Neural progenitor cell (in vitro differentiated cells): ENCODE measurements at regions not wholly inside any gene's neighbourhood (a gene's known extent, or its start where the extent isn't known, plus 50 kb on each side); places are given as distances from the start of the nearest gene placed in this dataset.

Source experiments
- DNase-seq: peaks from one replicate; pipeline ENCODE4 v3.0.0-alpha.2; 2016; ENCODE audit warnings: low spot score
- H2AFZ ChIP-seq: fragments of 200-600 bp; sonication (generic); replicated peaks from 2 replicates; pipeline ENCODE4 v1.6.1; 2016; ENCODE audit warnings: antibody characterized with exemption
- H3F3A ChIP-seq: fragments of 200-600 bp; sonication (generic); 2 replicates; pipeline ENCODE4 v1.6.1; 2016; ENCODE audit warnings: antibody characterized with exemption, low read depth
- H3K27ac ChIP-seq: fragments of 200-600 bp; sonication (generic); 2 replicates; pipeline ENCODE4 v1.5.1; 2016; ENCODE audit warnings: mild to moderate bottlenecking
- H3K27me3 ChIP-seq: fragments of 200-600 bp; sonication (generic); 2 replicates; pipeline ENCODE4 v1.6.1; 2016; ENCODE audit warnings: mild to moderate bottlenecking, moderate library complexity
- H3K36me3 ChIP-seq: fragments of 200-600 bp; sonication (generic); 2 replicates; pipeline ENCODE4 v1.5.1; 2016
- H3K4me1 ChIP-seq: fragments of 200-600 bp; sonication (generic); 2 replicates; pipeline ENCODE4 v1.6.1; 2016; ENCODE audit warnings: mixed run types
- H3K4me2 ChIP-seq: fragments of 200-600 bp; sonication (generic); 2 replicates; pipeline ENCODE4 v1.6.1; 2016
- H3K4me3 ChIP-seq: fragments of 200-600 bp; sonication (generic); 2 replicates; pipeline ENCODE4 v1.5.1; 2016
- H3K79me2 ChIP-seq: fragments of 200-600 bp; sonication (generic); 2 replicates; pipeline ENCODE4 v1.6.1; 2016; ENCODE audit warnings: low read depth
- H3K9ac ChIP-seq: fragments of 200-600 bp; sonication (generic); 2 replicates; pipeline ENCODE4 v1.6.1; 2016
- H3K9me3 ChIP-seq: fragments of 200-600 bp; sonication (generic); 2 replicates; pipeline ENCODE4 v1.5.1; 2016; ENCODE audit warnings: low read depth
- H4K20me1 ChIP-seq: fragments of 200-600 bp; sonication (generic); 2 replicates; pipeline ENCODE4 v1.6.1; 2016; ENCODE audit warnings: low read depth
- H3K27ac Mint-ChIP-seq: 3 replicates; pipeline ENCODE4 v1.8.0; 2021; ENCODE audit warnings: mixed read lengths
- H3K27me3 Mint-ChIP-seq: 2 replicates; pipeline ENCODE4 v1.8.0; 2022; ENCODE audit warnings: low read depth, mild to moderate bottlenecking, inconsistent platforms, moderate library complexity, mixed read lengths; ENCODE audit not compliant: insufficient read depth
- H3K36me3 Mint-ChIP-seq: 3 replicates; pipeline ENCODE4 v1.8.0; 2021; ENCODE audit warnings: mixed read lengths
- H3K4me1 Mint-ChIP-seq: 3 replicates; pipeline ENCODE4 v1.8.0; 2021; ENCODE audit warnings: mixed read lengths
- H3K4me3 Mint-ChIP-seq: 3 replicates; pipeline ENCODE4 v1.8.0; 2021; ENCODE audit warnings: mild to moderate bottlenecking, moderate library complexity, mixed read lengths
- H3K9me3 Mint-ChIP-seq: 3 replicates; pipeline ENCODE4 v1.8.0; 2020; ENCODE audit warnings: mixed read lengths
- CTCF ChIP-seq: fragments of 200-600 bp; sonication (generic); IDR thresholded peaks from 2 replicates; pipeline ENCODE4 v1.5.1; 2017; ENCODE audit warnings: antibody characterized with exemption, mild to moderate bottlenecking
- EZH2 ChIP-seq: fragments of 200-600 bp; sonication (generic); IDR thresholded peaks from 2 replicates; pipeline ENCODE4 v1.6.1; 2017; ENCODE audit warnings: antibody characterized with exemption, mild to moderate bottlenecking, moderate library complexity
- EZH2phosphoT487 ChIP-seq: fragments of 200-600 bp; sonication (generic); IDR thresholded peaks from 2 replicates; pipeline ENCODE4 v1.6.1; 2017; ENCODE audit warnings: antibody characterized with exemption

GRCh38 chr6:19587238-19587942 lies 249.8 kb upstream of the ID4 start:
- Mint-ChIP-seq H3K4me1 (no peaks in the 10 kb centered on the region), H3K27me3 (peaks cover 5% of the 10 kb centered on the region), H3K27ac (no peak overlapping the region), H3K9me3 (peaks cover 2% of the 10 kb centered on the region), H3K36me3 (no peaks in the 10 kb centered on the region), H3K4me3 (no peak overlapping the region)
- H3K4me1 ChIP-seq: no peaks in the 10 kb centered on the region
- H3K4me3 ChIP-seq: no peak overlapping the region
- H4K20me1 ChIP-seq: no peaks in the 10 kb centered on the region
- H3K27me3 ChIP-seq: no peaks in the 10 kb centered on the region
- no peaks in the 10 kb centered on the region for H3K9me3 ChIP-seq
- no peak overlapping the region for H3K9ac ChIP-seq
- H3K27ac ChIP-seq: no peak overlapping the region
- no peak overlapping the region for H2AFZ ChIP-seq
- H3F3A ChIP-seq: no peaks in the 10 kb centered on the region
- H3K4me2 ChIP-seq: no peak overlapping the region
- TF ChIP-seq EZH2 (no peak), EZH2phosphoT487 (no peak), CTCF (no peak)
- no peaks in the 10 kb centered on the region for H3K79me2 ChIP-seq
- no peaks in the 10 kb centered on the region for H3K36me3 ChIP-seq
- DNase-seq: no peak

DNA sequence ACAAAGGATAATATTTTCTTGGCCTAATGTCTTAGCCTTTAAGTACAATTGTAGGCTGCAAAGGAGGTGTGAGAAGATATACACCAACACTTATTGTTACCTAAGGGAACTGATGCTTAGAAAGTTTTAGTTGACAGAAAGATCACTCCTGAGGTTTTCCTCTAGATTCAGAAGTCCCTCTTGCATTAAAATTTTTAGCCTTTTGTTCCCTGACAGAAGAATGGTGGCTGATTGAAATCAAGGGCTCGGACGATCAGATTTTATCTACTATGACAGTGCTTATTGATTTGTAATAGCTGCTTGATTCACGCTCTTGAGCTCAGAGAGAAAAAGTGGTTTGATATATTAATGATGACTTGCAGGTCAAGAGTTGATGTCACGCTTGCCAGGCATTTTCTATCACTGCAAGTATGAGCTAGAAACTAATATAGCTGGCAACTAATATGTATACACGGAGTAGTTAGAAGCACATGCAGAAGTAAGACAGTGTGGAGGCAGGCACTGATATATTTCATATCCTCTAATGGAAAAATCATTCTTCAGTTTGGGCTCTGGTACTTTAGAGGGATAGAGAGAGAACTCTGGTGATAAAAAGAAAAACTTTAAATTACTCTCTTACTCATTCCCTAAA lies 246.6 kb upstream of the ID4 start:
- Mint-ChIP-seq H3K4me3 (no peak overlapping the region), H3K27ac (no peak overlapping the region), H3K9me3 (no peaks in the 10 kb centered on the region), H3K27me3 (no peaks in the 10 kb centered on the region), H3K4me1 (no peaks in the 10 kb centered on the region), H3K36me3 (no peaks in the 10 kb centered on the region)
- Histone ChIP-seq H2AFZ (no peak overlapping the region), H3K4me1 (no peaks in the 10 kb centered on the region), H3K4me3 (no peak overlapping the region), H3K79me2 (no peaks in the 10 kb centered on the region), H3K4me2 (no peak overlapping the region), H3K9me3 (no peaks in the 10 kb centered on the region), H3K36me3 (no peaks in the 10 kb centered on the region), H4K20me1 (no peaks in the 10 kb centered on the region), H3F3A (no peaks in the 10 kb centered on the region), H3K27me3 (no peaks in the 10 kb centered on the region), H3K27ac (no peak overlapping the region), H3K9ac (no peak overlapping the region)
- TF ChIP-seq EZH2 (no peak), EZH2phosphoT487 (no peak), CTCF (no peak)
- DNase-seq: no peak

DNA sequence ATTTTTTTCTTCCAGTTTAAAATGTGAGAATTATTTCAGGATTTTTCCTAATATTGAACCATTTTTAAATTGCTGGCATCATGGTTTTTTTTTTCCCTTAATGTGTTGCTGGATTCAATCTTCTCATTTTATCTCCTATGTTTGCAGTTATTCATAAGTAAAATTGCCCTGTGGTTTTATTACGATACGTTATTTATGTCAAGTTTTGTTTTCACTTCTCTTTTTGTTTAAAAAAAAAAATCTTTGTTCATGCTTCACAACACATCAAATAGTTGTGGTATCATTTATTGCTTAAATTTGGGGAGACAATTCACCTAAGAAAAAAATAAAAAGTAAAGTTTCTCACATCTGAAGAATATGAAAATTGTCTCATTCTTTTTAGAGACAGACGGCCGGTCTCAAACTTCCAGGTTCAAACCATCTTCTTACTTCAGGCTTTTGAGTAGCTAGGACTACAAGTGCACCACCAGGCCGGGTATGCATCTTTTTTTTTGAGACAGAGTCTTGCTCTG lies 239.3 kb upstream of the ID4 start:
- no peaks in the 10 kb centered on the region for H4K20me1 ChIP-seq
- H3K27me3 ChIP-seq: no peaks in the 10 kb centered on the region
- no peaks in the 10 kb centered on the region for H3K79me2 ChIP-seq
- H3K36me3 Mint-ChIP-seq: no peaks in the 10 kb centered on the region
- H3K27me3 Mint-ChIP-seq: no peaks in the 10 kb centered on the region
- no peak overlapping the region for H2AFZ ChIP-seq
- no peak for DNase-seq
- TF ChIP-seq EZH2 (no peak), CTCF (no peak), EZH2phosphoT487 (no peak)
- H3K36me3 ChIP-seq: no peaks in the 10 kb centered on the region
- no peaks in the 10 kb centered on the region for H3K4me1 Mint-ChIP-seq
- no peak overlapping the region for H3K4me3 ChIP-seq
- peaks cover 8% of the 10 kb centered on the region for H3K4me1 ChIP-seq
- no peak overlapping the region for H3K27ac Mint-ChIP-seq
- no peak overlapping the region for H3K4me2 ChIP-seq
- no peaks in the 10 kb centered on the region for H3K9me3 ChIP-seq
- no peak overlapping the region for H3K9ac ChIP-seq
- no peak overlapping the region for H3K27ac ChIP-seq
- H3K4me3 Mint-ChIP-seq: no peak overlapping the region
- no peaks in the 10 kb centered on the region for H3K9me3 Mint-ChIP-seq
- no peaks in the 10 kb centered on the region for H3F3A ChIP-seq
